GM19397 (cell line): ENCODE measurements at regions not wholly inside any gene's neighbourhood (a gene's known extent, or its start where the extent isn't known, plus 50 kb on each side); places are given as distances from the start of the nearest gene placed in this dataset.
"Not testable (repeated sequence)": the region's sequence is repeated elsewhere in the genome, so short reads cannot be mapped to it uniquely, and the experiment has no call there.

Experiments
- ATAC-seq: cut with Tn5 transposase; IDR thresholded peaks from one replicate; pipeline ENCODE4 v1.9.1; 2021; ENCODE audit warnings: mild to moderate bottlenecking, moderate library complexity; ENCODE audit not compliant: unreplicated experiment

GRCh38 chr13:105764486-105764885 is 771.0 kb downstream of the EFNB2 start:
- no peak for ATAC-seq

GRCh38 chr13:105763851-105764250 is 771.6 kb downstream of the EFNB2 start:
- ATAC-seq: no peak

- no peak for ATAC-seq
These were observed 773.4 kb downstream of the EFNB2 start for GRCh38 chr13:105762096-105762495.

DNA sequence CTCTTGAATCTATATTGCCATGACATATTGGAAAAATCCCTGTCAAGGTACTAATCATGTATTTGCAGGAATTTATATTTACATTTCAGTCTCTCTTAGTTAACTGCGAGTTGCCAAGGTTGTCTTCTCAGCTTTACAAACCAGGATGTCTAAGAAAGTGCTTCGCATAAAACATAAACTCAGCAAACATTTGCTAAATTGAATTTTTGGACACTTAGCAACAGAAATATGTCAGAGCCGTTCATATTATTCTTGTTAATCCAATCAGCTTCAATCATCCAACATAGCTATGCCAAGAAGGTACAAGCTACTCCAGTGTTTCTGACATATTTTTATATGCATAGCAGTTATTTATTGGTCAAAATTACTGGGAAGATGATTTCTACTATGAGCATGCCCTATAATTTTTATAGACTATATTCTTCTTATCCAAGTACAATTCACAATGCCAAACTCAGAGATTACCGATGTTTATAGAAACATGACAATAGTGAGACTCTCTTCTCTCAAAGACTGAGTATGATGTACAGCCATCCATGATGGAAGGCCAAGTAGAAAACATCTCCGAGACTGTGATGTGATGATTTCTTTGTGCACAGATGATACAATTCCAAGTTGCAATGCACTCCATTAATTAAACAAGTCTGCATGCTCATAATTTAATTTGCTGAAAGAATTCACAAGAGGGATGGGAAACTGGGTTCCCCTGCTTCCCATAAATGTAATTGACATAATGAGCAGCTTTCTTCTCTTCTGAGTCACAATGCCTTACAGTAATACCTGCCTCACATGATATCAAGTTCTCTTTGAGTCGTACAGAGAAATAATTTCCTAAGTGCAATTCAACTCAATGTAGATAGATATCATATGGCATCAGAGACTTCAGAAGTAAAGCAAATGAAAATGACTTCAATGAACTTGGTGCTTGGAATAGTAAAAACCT is 776.3 kb downstream of the EFNB2 start:
- no peak for ATAC-seq

- ATAC-seq: no peak
These were observed 794.7 kb downstream of the EFNB2 start for GRCh38 chr13:105740739-105741138.

DNA sequence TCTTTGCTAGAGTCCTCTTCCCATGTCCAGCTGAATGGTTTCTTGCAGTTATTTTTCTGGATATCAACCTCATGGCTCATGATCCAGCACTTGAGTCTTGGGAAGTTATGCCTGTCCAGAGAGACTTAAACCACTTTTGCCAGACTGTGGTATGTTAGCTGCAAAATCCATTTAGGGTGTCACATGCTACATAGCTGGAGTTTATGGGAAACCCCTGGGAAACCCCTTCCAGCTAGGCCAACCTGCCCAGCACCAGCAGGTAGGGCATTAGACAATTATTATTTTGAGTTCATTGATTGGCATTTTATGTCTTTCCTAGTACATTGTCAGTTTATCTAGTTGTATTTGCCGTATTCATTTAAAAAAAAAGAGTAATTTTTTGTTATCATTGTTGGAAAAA is 797.8 kb downstream of the EFNB2 start:
- ATAC-seq: no peak

DNA sequence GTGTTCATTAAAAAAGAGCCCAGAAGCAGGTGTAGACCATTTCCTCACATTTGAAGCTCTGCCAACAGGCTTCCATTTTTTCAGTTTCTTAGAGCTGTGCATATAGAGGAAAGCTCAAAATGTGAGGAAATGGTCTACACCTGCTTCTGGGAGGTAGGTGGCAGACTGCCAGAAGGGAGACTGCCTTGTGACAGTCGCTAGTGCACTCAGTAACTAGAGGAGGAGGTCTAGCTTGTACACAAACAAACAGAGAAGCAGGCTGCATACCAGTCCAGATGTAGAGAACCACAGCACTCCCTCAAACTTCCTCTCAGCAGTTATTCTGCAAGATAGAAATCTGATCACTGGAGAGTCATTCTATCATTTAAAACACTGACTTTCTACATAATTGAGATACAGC is 800.2 kb downstream of the EFNB2 start:
- no peak for ATAC-seq

DNA sequence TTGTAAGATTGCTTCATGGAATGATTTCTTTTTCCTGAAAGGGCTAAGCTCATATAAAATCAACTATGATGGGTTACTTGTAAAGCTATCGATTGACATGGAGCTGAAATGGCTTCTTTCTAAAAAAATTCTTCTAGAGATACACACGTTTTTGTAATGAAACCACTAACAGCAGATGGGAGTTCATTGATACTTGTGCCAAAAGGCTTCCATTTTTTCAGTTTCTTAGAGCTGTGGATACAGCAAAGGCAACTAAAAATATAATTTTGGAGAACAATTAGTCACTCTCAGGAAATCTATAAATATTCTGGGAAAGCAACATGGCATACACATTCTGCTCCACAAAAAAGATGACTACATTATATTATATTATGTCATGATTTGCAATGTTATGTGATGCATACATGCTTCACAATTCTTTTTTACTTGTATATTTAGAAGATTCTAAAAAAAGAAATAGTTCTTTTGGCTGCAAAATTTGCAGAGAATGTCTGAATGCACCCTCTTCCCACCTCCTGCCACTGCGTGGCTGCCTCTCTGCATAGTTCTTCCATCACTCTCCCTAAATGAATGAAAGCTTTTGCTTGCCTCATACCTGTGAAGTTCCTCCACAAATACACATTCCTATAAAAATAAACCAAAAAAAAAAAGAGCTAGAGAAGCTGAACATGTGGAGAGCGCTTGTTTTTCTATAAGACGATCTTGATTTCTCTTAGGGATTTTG is 802.5 kb downstream of the EFNB2 start:
- no peak for ATAC-seq

- no peak for ATAC-seq
These were observed 809.6 kb downstream of the EFNB2 start for GRCh38 chr13:105725887-105726286.

- no peak for ATAC-seq
These were observed 814.4 kb downstream of the EFNB2 start for GRCh38 chr13:105721016-105721415.

DNA sequence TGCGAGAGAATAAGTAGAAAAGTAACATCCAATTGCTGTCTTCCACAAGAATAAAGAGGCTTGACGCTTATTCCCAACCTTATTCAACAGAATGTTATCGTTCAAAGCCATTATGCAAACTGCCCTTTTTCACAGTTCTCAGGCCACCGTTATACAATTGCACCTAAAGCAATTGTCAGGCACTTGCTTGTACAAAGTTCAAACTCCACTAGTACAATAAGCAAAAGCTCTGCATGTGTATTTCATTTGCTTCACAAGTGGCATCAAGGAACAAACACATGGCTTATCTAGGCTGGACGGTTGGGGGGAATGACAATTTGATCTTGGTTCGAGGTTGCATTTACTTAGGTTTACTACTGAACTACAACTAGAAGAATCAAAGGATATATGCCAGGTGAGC is 815.6 kb downstream of the EFNB2 start:
- no peak for ATAC-seq

- ATAC-seq: no peak
These were observed 826.3 kb downstream of the EFNB2 start for GRCh38 chr13:105709181-105709580.

GRCh38 chr13:105703843-105704242 is 831.6 kb downstream of the EFNB2 start:
- no peak for ATAC-seq

DNA sequence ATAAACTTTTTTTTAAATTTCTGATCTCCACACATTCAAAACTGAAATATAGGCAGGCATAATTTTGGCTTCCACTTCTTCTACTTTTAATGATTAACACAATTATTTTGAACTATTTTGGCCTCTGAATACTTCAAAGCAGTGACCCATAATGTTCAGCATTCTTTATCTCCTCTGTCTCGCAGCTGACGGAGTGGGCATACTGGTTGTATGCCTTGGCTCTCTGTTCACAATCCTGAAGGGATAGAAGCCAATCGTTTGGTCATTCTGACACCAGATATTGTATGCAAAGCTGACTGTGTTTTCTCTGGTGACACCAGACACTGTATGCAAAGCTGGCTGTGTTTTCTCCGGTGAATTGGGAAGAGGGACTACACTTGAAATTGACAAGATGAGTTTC is 833.0 kb downstream of the EFNB2 start:
- no peak for ATAC-seq

- ATAC-seq: no peak
These were observed 842.7 kb downstream of the EFNB2 start for GRCh38 chr13:105692769-105693168.

- ATAC-seq: no peak
These were observed 851.2 kb downstream of the EFNB2 start for GRCh38 chr13:105684216-105684615.

- ATAC-seq: no peak
These were observed 855.6 kb downstream of the EFNB2 start for GRCh38 chr13:105679838-105680237.

DNA sequence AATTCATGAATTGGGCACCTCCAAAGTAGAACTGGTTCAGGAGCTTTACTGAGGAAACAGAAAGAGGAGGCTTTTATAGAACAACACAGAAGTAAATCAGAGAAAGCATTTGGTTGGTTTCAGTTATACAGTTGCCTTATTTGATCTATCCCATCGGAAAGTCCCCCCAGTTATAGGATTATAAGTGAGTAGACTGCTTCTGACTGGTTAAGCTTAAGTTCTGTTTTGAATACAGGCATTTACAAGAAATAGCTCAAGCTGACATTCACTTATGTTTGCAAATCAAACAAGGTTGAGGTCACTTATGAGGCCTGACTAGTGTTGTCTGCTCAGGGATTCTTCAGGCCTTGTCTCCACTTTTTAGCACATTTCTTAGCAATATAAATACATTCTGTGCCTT is 857.4 kb downstream of the EFNB2 start:
- ATAC-seq: no peak

DNA sequence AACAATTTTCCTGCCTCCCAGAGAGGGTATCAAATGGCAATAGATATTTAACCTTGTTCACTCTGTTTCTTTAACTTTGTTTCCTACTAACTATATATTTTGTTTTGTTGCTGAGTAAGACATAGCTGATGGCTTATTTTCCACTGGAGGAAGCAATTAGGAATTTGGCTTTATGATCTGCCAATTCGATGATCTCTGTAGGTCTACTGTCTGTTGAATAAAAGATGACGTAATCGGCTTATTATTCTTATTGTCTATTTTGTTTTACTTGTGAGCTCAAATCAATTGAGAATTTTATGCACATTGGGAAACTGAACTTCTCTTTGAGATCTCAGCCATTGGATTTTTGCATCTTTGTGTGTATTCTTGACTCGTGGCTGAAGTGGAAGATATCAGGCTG is 862.6 kb downstream of the EFNB2 start:
- no peak for ATAC-seq

GRCh38 chr13:105671131-105671530 is 864.3 kb downstream of the EFNB2 start:
- not testable (repeated sequence) for ATAC-seq

- no peak for ATAC-seq
These were observed 865.1 kb downstream of the EFNB2 start for GRCh38 chr13:105670179-105670990.
